AG09319 (cell line): ENCODE measurements at regions not wholly inside any gene's neighbourhood (a gene's known extent, or its start where the extent isn't known, plus 50 kb on each side); places are given as distances from the start of the nearest gene placed in this dataset.

Source experiments
- DNase-seq: peaks from one replicate; pipeline ENCODE4 v3.0.0-alpha.2; 2010; ENCODE audit warnings: low read depth; ENCODE audit errors: extremely low read depth
- CTCF ChIP-seq: IDR thresholded peaks from 2 replicates; pipeline ENCODE4 v1.5.1; 2011; ENCODE audit warnings: low read depth, mild to moderate bottlenecking, inconsistent platforms, low read length, moderate library complexity

GRCh38 chr6:92568541-92568940, 850.8 kb downstream of the EPHA7 start:
- DNase-seq: no peak
- no peak for TF ChIP-seq CTCF

DNA sequence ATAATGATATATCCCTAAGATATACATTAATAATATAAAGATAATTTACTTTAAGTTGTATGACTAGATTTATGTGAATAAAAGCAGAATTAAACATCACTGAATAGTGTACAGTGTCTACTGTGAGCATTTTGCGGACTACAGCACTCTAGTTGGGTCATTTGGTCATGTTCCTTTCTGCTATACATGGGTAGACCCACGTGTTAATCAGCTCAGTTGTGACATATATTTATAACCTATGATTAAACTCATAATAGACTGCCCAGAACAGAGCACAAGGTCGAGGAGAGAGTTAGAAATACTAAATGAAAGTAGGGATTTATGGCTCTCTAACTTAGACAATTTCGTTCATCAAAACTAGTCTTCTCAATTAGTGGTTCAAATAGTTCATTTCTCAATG, 852.7 kb downstream of the EPHA7 start:
- no peak for DNase-seq
- no peak for TF ChIP-seq CTCF

DNA sequence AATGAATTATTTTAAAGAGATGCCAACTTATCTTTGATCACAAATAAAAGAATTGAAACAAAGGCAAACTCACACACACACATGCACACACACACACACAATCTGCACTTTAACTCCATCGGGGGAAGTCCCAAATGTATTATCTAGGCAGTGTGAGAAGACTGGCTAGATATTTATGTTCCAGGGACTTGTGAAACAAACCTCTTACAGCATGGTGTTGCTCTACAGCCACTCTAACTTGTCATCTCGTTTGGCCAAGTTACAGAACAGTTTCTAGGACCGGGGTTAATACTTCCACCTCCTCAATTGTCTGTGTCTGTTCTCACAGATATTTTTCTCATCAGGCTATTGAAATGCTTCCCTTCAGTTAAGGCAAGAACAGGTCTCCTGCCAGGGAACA, 855.0 kb downstream of the EPHA7 start:
- no peak for TF ChIP-seq CTCF
- DNase-seq: no peak

GRCh38 chr6:92559611-92560010, 859.7 kb downstream of the EPHA7 start:
- TF ChIP-seq CTCF: no peak

DNA sequence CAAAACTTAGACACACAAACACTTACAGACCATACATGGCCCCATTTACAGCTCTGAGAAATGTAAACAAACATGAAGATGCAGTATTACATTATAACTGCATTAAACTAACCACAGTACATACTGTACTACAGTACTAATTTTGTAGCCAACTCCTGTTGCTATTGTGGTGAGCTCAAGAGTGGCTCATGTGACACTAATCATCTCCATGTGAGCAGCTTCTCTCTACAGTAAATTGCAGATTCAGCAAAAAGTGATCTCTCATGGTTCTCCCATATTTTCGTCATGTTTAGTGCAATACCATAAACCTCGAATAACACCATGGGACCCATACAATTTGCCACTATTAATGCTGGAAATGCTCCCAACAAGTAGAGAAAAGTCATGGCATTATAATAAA, 860.4 kb downstream of the EPHA7 start:
- no peak for TF ChIP-seq CTCF
- no peak for DNase-seq

More at GRCh38 chr6:92559611-92560010, 859.7 kb downstream of the EPHA7 start:
- DNase-seq: no peak

- DNase-seq: no peak
- TF ChIP-seq CTCF: no peak
These were observed 868.9 kb downstream of the EPHA7 start for GRCh38 chr6:92550501-92550900.

- DNase-seq: no peak
- TF ChIP-seq CTCF: no peak
These were observed 873.5 kb downstream of the EPHA7 start for GRCh38 chr6:92545861-92546260.
